Endothelial cell (in vitro differentiated cells): ENCODE measurements at regions not wholly inside any gene's neighbourhood (a gene's known extent, or its start where the extent isn't known, plus 50 kb on each side); places are given as distances from the start of the nearest gene placed in this dataset.

ENCODE experiments used
- DNase-seq: peaks from one replicate; pipeline ENCODE4 v3.0.0; 2021; ENCODE audit warnings: low spot score
- H3K27ac Mint-ChIP-seq: one replicate; pipeline ENCODE4 v1.8.0; 2021; ENCODE audit warnings: mixed read lengths, inconsistent platforms; ENCODE audit not compliant: unreplicated experiment
- H3K27me3 Mint-ChIP-seq: one replicate; pipeline ENCODE4 v1.8.0; 2021; ENCODE audit warnings: mild to moderate bottlenecking, moderate library complexity, mixed read lengths, inconsistent platforms; ENCODE audit not compliant: unreplicated experiment
- H3K36me3 Mint-ChIP-seq: one replicate; pipeline ENCODE4 v1.8.0; 2021; ENCODE audit warnings: mild to moderate bottlenecking, low read depth, mixed read lengths, inconsistent platforms; ENCODE audit not compliant: unreplicated experiment
- H3K4me1 Mint-ChIP-seq: one replicate; pipeline ENCODE4 v1.8.0; 2021; ENCODE audit warnings: mild to moderate bottlenecking, mixed read lengths, inconsistent platforms; ENCODE audit not compliant: unreplicated experiment
- H3K4me3 Mint-ChIP-seq: one replicate; pipeline ENCODE4 v1.8.0; 2021; ENCODE audit warnings: mild to moderate bottlenecking, mixed read lengths, inconsistent platforms; ENCODE audit not compliant: unreplicated experiment
- H3K9me3 Mint-ChIP-seq: one replicate; pipeline ENCODE4 v1.8.0; 2021; ENCODE audit warnings: mixed read lengths, inconsistent platforms; ENCODE audit not compliant: unreplicated experiment
- TF ChIP-seq, protein P1 (sequence below): fragments of 200-600 bp; sonication (generic); IDR thresholded peaks from one replicate; pipeline ENCODE4 v1.5.0; 2021; ENCODE audit warnings: antibody characterized with exemption; ENCODE audit not compliant: unreplicated experiment

DNA sequence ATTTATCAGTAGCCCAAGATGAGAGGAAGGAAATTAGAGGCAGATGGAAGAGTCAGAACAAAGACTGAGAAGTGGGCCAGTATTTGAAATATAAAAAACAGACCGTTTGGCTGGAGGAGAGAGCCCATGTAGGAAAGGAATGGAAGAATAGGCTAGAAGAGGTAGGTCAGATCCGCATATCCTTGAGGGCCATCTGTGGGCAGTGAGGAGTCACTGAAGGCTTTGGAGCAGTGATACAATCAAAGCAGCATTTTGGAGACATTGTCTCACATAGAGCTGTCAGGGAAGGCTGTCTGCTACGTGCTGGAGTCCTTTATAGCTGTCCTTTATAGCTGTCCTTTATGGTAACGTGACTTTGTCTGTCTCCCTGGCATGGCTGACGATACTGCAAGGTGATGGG is 92.0 kb upstream of the VEPH1 start:
- DNase-seq = no peak
- H3K4me1 Mint-ChIP-seq = peaks cover 11% of the 10 kb centered on the region
- no peaks in the 10 kb centered on the region for H3K36me3 Mint-ChIP-seq
- H3K27ac Mint-ChIP-seq = no peak overlapping the region
- no peak overlapping the region for H3K4me3 Mint-ChIP-seq
- H3K9me3 Mint-ChIP-seq = no peaks in the 10 kb centered on the region
- TF ChIP-seq, protein P1, sequence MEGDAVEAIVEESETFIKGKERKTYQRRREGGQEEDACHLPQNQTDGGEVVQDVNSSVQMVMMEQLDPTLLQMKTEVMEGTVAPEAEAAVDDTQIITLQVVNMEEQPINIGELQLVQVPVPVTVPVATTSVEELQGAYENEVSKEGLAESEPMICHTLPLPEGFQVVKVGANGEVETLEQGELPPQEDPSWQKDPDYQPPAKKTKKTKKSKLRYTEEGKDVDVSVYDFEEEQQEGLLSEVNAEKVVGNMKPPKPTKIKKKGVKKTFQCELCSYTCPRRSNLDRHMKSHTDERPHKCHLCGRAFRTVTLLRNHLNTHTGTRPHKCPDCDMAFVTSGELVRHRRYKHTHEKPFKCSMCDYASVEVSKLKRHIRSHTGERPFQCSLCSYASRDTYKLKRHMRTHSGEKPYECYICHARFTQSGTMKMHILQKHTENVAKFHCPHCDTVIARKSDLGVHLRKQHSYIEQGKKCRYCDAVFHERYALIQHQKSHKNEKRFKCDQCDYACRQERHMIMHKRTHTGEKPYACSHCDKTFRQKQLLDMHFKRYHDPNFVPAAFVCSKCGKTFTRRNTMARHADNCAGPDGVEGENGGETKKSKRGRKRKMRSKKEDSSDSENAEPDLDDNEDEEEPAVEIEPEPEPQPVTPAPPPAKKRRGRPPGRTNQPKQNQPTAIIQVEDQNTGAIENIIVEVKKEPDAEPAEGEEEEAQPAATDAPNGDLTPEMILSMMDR = no peak
- H3K27me3 Mint-ChIP-seq = no peaks in the 10 kb centered on the region

DNA sequence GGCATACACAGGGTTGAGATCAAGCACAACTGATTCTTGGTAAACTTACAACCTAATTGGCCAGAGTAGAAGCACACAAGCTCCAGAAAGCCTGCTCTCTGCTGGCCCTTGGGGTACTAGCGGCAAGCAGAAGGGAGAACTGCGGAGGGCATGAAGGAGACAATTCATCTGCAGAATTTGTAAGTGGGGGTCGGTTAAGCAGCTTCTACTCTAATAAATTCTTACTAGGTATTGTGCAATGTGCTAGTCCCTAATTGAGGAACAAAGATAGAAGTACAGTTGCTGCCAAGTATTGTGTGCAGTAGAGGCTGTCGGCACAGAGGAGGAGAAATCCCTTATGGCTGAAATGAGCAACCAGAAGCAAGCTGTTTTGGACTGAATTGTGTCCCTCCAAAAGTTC is 91.2 kb upstream of the VEPH1 start:
- Mint-ChIP-seq H3K4me3 (no peak overlapping the region), H3K27ac (no peak overlapping the region), H3K9me3 (no peaks in the 10 kb centered on the region), H3K27me3 (no peaks in the 10 kb centered on the region), H3K4me1 (peaks cover 11% of the 10 kb centered on the region), H3K36me3 (no peaks in the 10 kb centered on the region)
- no peak for DNase-seq
- TF ChIP-seq, protein P1 = no peak

DNA sequence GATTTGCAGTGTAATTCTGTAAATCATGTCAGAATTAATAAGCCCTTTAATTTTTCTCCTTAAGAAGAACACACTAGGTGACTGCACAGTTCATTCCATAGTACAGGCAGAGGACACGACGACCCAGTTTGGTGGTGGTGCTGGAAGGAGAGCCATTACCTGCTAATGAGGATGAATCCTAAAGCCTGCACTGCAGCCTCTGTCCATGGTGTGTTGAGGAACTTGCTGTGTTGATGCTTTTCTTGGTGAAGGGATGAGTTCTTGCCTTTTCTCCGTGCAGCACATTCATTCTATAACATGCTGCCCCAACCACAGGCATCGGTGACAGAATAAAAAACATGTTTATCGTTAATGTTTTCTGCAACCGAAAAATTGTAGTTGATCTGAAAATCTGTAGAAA is 89.6 kb upstream of the VEPH1 start:
- H3K4me1 Mint-ChIP-seq = peaks cover 11% of the 10 kb centered on the region
- DNase-seq = no peak
- H3K27me3 Mint-ChIP-seq = no peaks in the 10 kb centered on the region
- H3K36me3 Mint-ChIP-seq = no peaks in the 10 kb centered on the region
- no peak overlapping the region for H3K4me3 Mint-ChIP-seq
- TF ChIP-seq, protein P1 = no peak
- no peaks in the 10 kb centered on the region for H3K9me3 Mint-ChIP-seq
- H3K27ac Mint-ChIP-seq = no peak overlapping the region

DNA sequence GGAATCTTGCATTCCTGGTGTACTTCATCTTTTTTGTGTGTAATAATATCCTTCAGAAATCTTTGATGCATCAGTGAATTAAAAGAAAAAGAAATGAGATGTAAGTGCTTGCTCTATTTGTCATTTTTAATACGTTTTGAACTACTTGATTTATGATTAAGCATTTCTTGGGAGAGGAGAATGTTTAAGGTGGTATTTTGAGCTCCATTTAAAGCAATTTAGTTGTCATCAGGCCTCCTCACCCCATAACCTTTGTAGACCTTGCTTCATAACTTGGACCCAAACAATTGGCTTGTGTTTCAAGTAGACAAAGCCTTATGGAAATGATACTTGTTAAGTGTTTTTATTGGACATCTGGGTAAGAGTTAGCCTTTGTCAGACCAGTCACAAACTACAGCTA is 87.1 kb upstream of the VEPH1 start:
- Mint-ChIP-seq H3K27me3 (peaks cover 3% of the 10 kb centered on the region), H3K36me3 (no peaks in the 10 kb centered on the region), H3K4me1 (peaks cover 11% of the 10 kb centered on the region), H3K9me3 (no peaks in the 10 kb centered on the region), H3K4me3 (no peak overlapping the region), H3K27ac (no peak overlapping the region)
- no peak for DNase-seq
- TF ChIP-seq, protein P1 = no peak

DNA sequence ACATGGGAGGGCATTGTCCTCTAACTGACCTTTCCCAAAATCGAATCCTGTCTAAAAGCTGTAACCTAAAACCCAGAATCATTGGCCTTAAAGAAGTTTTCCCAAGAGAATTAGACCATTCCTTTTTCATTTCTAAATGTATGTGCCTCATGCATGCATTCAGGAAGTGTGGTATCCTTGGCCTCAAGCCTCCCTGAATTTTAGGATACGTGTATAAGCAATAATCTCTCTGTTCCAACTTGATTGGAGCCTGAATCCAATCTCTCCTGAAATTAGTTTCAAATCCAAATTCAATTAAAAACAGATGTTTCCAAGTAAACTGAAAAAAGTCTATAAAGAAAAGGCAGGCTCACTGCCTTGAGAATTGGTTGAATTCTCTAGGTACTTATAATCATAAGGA is 86.0 kb upstream of the VEPH1 start:
- no peaks in the 10 kb centered on the region for H3K9me3 Mint-ChIP-seq
- H3K4me3 Mint-ChIP-seq = no peak overlapping the region

More for the DNA sequence above, 86.0 kb upstream of the VEPH1 start:
- Mint-ChIP-seq H3K27me3 (peaks cover 3% of the 10 kb centered on the region), H3K4me1 (peaks cover 11% of the 10 kb centered on the region), H3K36me3 (no peaks in the 10 kb centered on the region), H3K27ac (no peak overlapping the region)
- TF ChIP-seq, protein P1 = no peak
- DNase-seq = no peak
